Nephron progenitor cell (in vitro differentiated cells): ENCODE measurements at regions not wholly inside any gene's neighbourhood (a gene's known extent, or its start where the extent isn't known, plus 50 kb on each side); places are given as distances from the start of the nearest gene placed in this dataset.

Experiments
- DNase-seq: peaks from one replicate; pipeline ENCODE4 v3.0.0; 2021
- H3K27ac Mint-ChIP-seq: 2 replicates; pipeline ENCODE4 v1.8.0; 2021; ENCODE audit warnings: mild to moderate bottlenecking, moderate library complexity, mixed read lengths
- H3K27me3 Mint-ChIP-seq: 2 replicates; pipeline ENCODE4 v1.8.0; 2021; ENCODE audit warnings: mild to moderate bottlenecking, low read depth, mixed read lengths; ENCODE audit not compliant: poor library complexity
- H3K36me3 Mint-ChIP-seq: 2 replicates; pipeline ENCODE4 v1.8.0; 2021; ENCODE audit warnings: low read depth, mixed read lengths
- H3K4me1 Mint-ChIP-seq: 2 replicates; pipeline ENCODE4 v1.8.0; 2021; ENCODE audit warnings: mixed read lengths
- H3K4me3 Mint-ChIP-seq: 2 replicates; pipeline ENCODE4 v1.8.0; 2021; ENCODE audit warnings: mild to moderate bottlenecking, moderate library complexity, mixed read lengths
- H3K9me3 Mint-ChIP-seq: 2 replicates; pipeline ENCODE4 v1.8.0; 2021; ENCODE audit warnings: mild to moderate bottlenecking, moderate library complexity, mixed read lengths
- CTCF ChIP-seq: fragments of 200-600 bp; sonication (generic); IDR thresholded peaks from 2 replicates; pipeline ENCODE4 v1.5.0; 2021; ENCODE audit warnings: antibody characterized with exemption

GRCh38 chr16:64397042-64397441, 724.8 kb downstream of the CDH11 start:
- Mint-ChIP-seq H3K4me3 (no peak overlapping the region), H3K36me3 (no peaks in the 10 kb centered on the region), H3K9me3 (peaks cover 8% of the 10 kb centered on the region), H3K4me1 (no peaks in the 10 kb centered on the region), H3K27me3 (peaks cover 4% of the 10 kb centered on the region), H3K27ac (no peak overlapping the region)
- TF ChIP-seq CTCF: no peak
- no peak for DNase-seq

- no peak for DNase-seq
- no peaks in the 10 kb centered on the region for H3K4me1 Mint-ChIP-seq
- no peak for TF ChIP-seq CTCF
- peaks cover 3% of the 10 kb centered on the region for H3K27me3 Mint-ChIP-seq
- H3K9me3 Mint-ChIP-seq: peaks cover 8% of the 10 kb centered on the region
- no peaks in the 10 kb centered on the region for H3K36me3 Mint-ChIP-seq
- no peak overlapping the region for H3K4me3 Mint-ChIP-seq
- H3K27ac Mint-ChIP-seq: no peak overlapping the region
Observed at GRCh38 chr16:64394061-64394460, 727.8 kb downstream of the CDH11 start.

- Mint-ChIP-seq H3K27ac (no peak overlapping the region), H3K4me3 (no peak overlapping the region)
Observed at GRCh38 chr16:64392456-64392855, 729.4 kb downstream of the CDH11 start.

GRCh38 chr16:64391063-64391600, 730.7 kb downstream of the CDH11 start:
- peak overlapping the region; percentile 84 for H3K27ac Mint-ChIP-seq
- TF ChIP-seq CTCF: no peak
- no peaks in the 10 kb centered on the region for H3K9me3 Mint-ChIP-seq
- no peak for DNase-seq
- no peaks in the 10 kb centered on the region for H3K36me3 Mint-ChIP-seq
- H3K27me3 Mint-ChIP-seq: peaks cover 3% of the 10 kb centered on the region
- no peak overlapping the region for H3K4me3 Mint-ChIP-seq
- no peaks in the 10 kb centered on the region for H3K4me1 Mint-ChIP-seq

More at GRCh38 chr16:64392456-64392855, 729.4 kb downstream of the CDH11 start:
- H3K36me3 Mint-ChIP-seq: no peaks in the 10 kb centered on the region
- no peak for DNase-seq
- H3K27me3 Mint-ChIP-seq: peaks cover 3% of the 10 kb centered on the region
- peaks cover 8% of the 10 kb centered on the region for H3K9me3 Mint-ChIP-seq
- no peaks in the 10 kb centered on the region for H3K4me1 Mint-ChIP-seq
- TF ChIP-seq CTCF: no peak

- Mint-ChIP-seq H3K9me3 (no peaks in the 10 kb centered on the region), H3K27ac (no peak overlapping the region), H3K27me3 (peaks cover 3% of the 10 kb centered on the region), H3K4me1 (no peaks in the 10 kb centered on the region), H3K36me3 (no peaks in the 10 kb centered on the region), H3K4me3 (no peak overlapping the region)
- TF ChIP-seq CTCF: no peak
- DNase-seq: no peak
Observed at GRCh38 chr16:64390102-64390501, 731.8 kb downstream of the CDH11 start.

GRCh38 chr16:64384636-64385035, 737.2 kb downstream of the CDH11 start:
- Mint-ChIP-seq H3K27me3 (no peaks in the 10 kb centered on the region), H3K4me3 (no peak overlapping the region), H3K4me1 (no peaks in the 10 kb centered on the region), H3K9me3 (no peaks in the 10 kb centered on the region), H3K36me3 (no peaks in the 10 kb centered on the region), H3K27ac (no peak overlapping the region)
- no peak for TF ChIP-seq CTCF
- DNase-seq: no peak
